ENCODE measurements at regions not wholly inside any gene's neighbourhood (a gene's known extent, or its start where the extent isn't known, plus 50 kb on each side); places are given as distances from the start of the nearest gene placed in this dataset.
A peak's percentile ranks its signal among the peaks of the same experiment; 100 is the strongest.

DNA sequence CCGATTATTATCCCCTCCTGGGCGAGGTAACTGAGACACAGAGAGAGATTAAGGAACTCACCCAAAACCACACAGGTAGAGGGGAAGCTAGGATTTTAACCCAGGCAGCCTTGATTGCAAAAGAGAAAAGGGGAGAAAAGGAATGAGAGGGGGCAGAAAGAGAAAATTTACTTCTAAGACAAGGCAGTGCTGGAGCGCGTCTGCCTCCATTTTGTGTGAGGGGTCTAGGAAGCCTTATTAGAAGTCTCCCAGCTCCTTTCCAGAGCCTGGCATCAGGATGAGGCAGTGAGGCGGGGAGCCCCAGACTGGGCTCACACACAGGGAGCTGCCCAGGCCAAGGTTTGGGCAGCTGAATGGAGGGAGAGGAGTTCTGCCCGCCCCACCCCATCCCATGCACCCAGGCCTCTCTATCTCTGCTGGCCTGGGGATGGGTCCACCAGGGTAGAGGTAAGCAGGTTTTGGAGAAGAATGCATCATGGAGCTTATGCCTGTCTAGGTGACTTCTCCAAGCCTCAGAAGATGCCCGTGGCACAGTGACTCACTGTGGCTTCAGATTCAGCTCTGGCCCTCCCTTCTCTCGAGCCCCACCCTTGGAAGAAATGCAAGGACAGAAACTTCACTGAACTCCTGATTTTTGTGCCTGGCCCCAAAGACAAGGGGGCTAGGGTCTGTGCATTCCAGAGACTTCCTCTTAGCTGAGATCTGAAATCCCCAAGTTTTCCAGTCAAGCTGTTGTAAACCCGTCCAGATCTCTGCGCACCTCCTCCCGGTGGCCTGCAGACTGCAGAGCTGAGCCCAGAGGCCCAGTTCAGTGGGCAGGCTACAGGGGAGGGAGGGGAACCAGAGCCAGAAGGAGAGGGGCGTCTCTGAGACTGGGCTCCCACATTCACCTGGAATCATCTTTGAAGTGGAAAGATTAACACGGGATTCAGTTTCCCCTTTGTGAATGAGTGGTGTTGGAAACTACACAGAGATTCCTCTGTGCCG, 95.1 kb upstream of the CDH5 start:
- 90% methylated on average over 14 of the region's 14 CpGs; no CpG with 5 or more reads in 1 of the 2 experiments for WGBS, 2 experiments (ENCODE audit: extremely low coverage in 1 of 2, insufficient coverage in 1 of 2, insufficient read length in 1 of 2, insufficient replicate concordance in 2 of 2, low coverage in 1 of 2, low lambda C conversion rate in 2 of 2, missing lambda C conversion rate in 1 of 2)
- H3K79me1 ChIP-seq (ENCODE audit: low read depth, low read length) = no peaks in the 10 kb centered on the region
- H2AFZ ChIP-seq (ENCODE audit: low read length) = no peak overlapping the region; the same call in 1 of the 2 replicates
- H2BK15ac ChIP-seq (ENCODE audit: low read length) = peak overlapping the region; percentile 88; the same call in 1 of the 2 replicates
- H3K4ac ChIP-seq (replicated peaks; ENCODE audit: insufficient read length, low read depth, low read length) = no peak overlapping the region
- ChIA-PET CTCF (ENCODE audit: partially characterized antibody) (interaction anchor here (0.6 to 2.3 kb wide), 22 partner anchors 16 to 1150 kb away, joined by 3 to 11 read pairs (median 3); no protein-coding TSS in a partner anchor), POLR2A (ENCODE audit: partially characterized antibody) (interaction anchor here (0.8 to 1.4 kb wide), 2 partner anchors 9 to 15 kb away, joined by 3 read pairs; no protein-coding TSS in a partner anchor)
- H3K14ac ChIP-seq (ENCODE audit: insufficient read length) = no peak overlapping the region
- H3K36me3 ChIP-seq (ENCODE audit: control insufficient read depth in 2 of 4, insufficient read depth in 4 of 4, low read length in 3 of 4) = no peaks in the 10 kb centered on the region
- no peak for TF ChIP-seq SRF (IDR thresholded peaks at IDR 0.05; ENCODE audit: low read depth, low read length)
- TF ChIP-seq RAD21 (IDR thresholded peaks at IDR 0.05 in 1 of 2, conservative IDR thresholded peaks at IDR 0.05 in 1 of 2; ENCODE audit: low read depth in 2 of 2, low read length in 2 of 2) = no peak
- no peak for TF ChIP-seq GTF2F1 (IDR thresholded peaks at IDR 0.05; ENCODE audit: borderline replicate concordance, low read depth, low read length)
- TF ChIP-seq HDAC6 (IDR thresholded peaks at IDR 0.05; ENCODE audit: low read depth, low read length) = no peak
- TF ChIP-seq SIRT6 (IDR thresholded peaks at IDR 0.05; ENCODE audit: low read length) = no peak
- no peak for TF ChIP-seq CTBP2 (IDR thresholded peaks at IDR 0.05; ENCODE audit: borderline replicate concordance, insufficient read depth, insufficient read length, low read length)
- no peak for TF ChIP-seq JUN (IDR thresholded peaks at IDR 0.05; ENCODE audit: low read depth, low read length)
- no peak for TF ChIP-seq YY1 (IDR thresholded peaks at IDR 0.05; ENCODE audit: low read depth, low read length)
- TF ChIP-seq SUZ12 (IDR thresholded peaks at IDR 0.05; ENCODE audit: low read length) = no peak
- no peak for TF ChIP-seq TCF12 (IDR thresholded peaks at IDR 0.05; ENCODE audit: low read depth, low read length)
- no peak for TF ChIP-seq TAF1 (IDR thresholded peaks at IDR 0.05; ENCODE audit: low read depth, low read length)
- no peaks in the 10 kb centered on the region for H4K20me1 ChIP-seq (replicated peaks in 1 of 2; ENCODE audit: control insufficient read depth in 1 of 2, insufficient read depth in 2 of 2, low read length in 2 of 2)
- no peak overlapping the region; a peak in 1 of 7 replicates for H3K9ac ChIP-seq (replicated peaks in 1 of 4; ENCODE audit: extremely low read depth in 1 of 4, low read depth in 3 of 4, low read length in 3 of 4)
- H3K4me3 ChIP-seq (ENCODE audit: extremely low read depth in 1 of 4, insufficient read depth in 2 of 4, low read depth in 3 of 4, low read length in 4 of 4) = peak overlapping the region in 1 of 4 experiments; percentile 64; a peak in 2 of 8 replicates
- no peaks in the 10 kb centered on the region; the same call in 1 of the 2 replicates for H3K23me2 ChIP-seq (ENCODE audit: low read depth, low read length)
- no peak overlapping the region for H4K8ac ChIP-seq (ENCODE audit: extremely low read depth, insufficient read depth, low read length)
- peak overlapping the region; percentile 5; the same call in 1 of the 2 replicates for H3K18ac ChIP-seq (ENCODE audit: extremely low read depth, low read length)
- peak overlapping the region; percentile 33 to 74 for H3K4me2 ChIP-seq (ENCODE audit: insufficient read depth in 1 of 2, low read depth in 2 of 2, low read length in 2 of 2)
- H2BK20ac ChIP-seq (ENCODE audit: low read length) = 0 out of 2 replicates have a peak overlapping the region, but pooled peaks have one; percentile 86
- no peak overlapping the region for H4K5ac ChIP-seq (ENCODE audit: insufficient read length, low read depth, low read length)
- peaks cover 0 to 10% (median 3%) of the 10 kb centered on the region in 4 experiments; a peak in 5 of 7 replicates for H3K27me3 ChIP-seq (replicated peaks in 1 of 4; ENCODE audit: control insufficient read depth in 3 of 4, extremely low read depth in 1 of 4, insufficient read depth in 3 of 4, low read length in 3 of 4)
- no peaks in the 10 kb centered on the region for H3K79me2 ChIP-seq (ENCODE audit: control insufficient read depth in 1 of 2, insufficient read depth in 2 of 2, low read length in 2 of 2)
- H4K91ac ChIP-seq (replicated peaks; ENCODE audit: insufficient read length, low read length) = peak overlapping the region; percentile 22
- no peak overlapping the region for H3K23ac ChIP-seq (ENCODE audit: insufficient read length)
- no peak for FAIRE-seq
- H2AK5ac ChIP-seq (ENCODE audit: low read depth, low read length) = no peak overlapping the region
- H3K4me1 ChIP-seq (replicated peaks in 1 of 4; ENCODE audit: control insufficient read depth in 3 of 4, insufficient read depth in 4 of 4, low read length in 3 of 4) = peaks cover 0 to 10% (median 6%) of the 10 kb centered on the region in 4 experiments; a peak in 5 of 7 replicates
- H3K9me3 ChIP-seq (ENCODE audit: insufficient read depth in 2 of 2, low read depth in 1 of 2, low read length in 1 of 2) = no peaks in the 10 kb centered on the region
- H2BK120ac ChIP-seq (replicated peaks; ENCODE audit: low read depth, low read length) = no peak overlapping the region
- H2BK12ac ChIP-seq (ENCODE audit: low read depth, low read length) = peak overlapping the region; percentile 35; the same call in 1 of the 2 replicates
- DNase-seq (ENCODE audit: low read depth in 1 of 2, low spot score in 2 of 2) = no peak
- H2BK5ac ChIP-seq (ENCODE audit: low read depth, low read length) = no peak overlapping the region
- no peak overlapping the region for H3K27ac ChIP-seq (ENCODE audit: low read depth, low read length)
- no peak overlapping the region for H3K56ac ChIP-seq (replicated peaks; ENCODE audit: insufficient read length, low read depth, low read length)

Data from H1 (cell line).